ENCODE measurements at regions not wholly inside any gene's neighbourhood (a gene's known extent, or its start where the extent isn't known, plus 50 kb on each side); places are given as distances from the start of the nearest gene placed in this dataset.

GRCh38 chr11:11090495-11090894 lies 232.6 kb upstream of the ZBED5 start:
- H3K27ac ChIP-seq: no peak overlapping the region
- no peak overlapping the region for H2AFZ ChIP-seq
- no peaks in the 10 kb centered on the region for H4K20me1 ChIP-seq (ENCODE audit: insufficient read depth, poor library complexity, severe bottlenecking)
- no peaks in the 10 kb centered on the region for H3K9me3 ChIP-seq (ENCODE audit: low read depth)
- no peaks in the 10 kb centered on the region for H3K36me3 ChIP-seq (replicated peaks; ENCODE audit: insufficient read depth, low read depth)
- no peak overlapping the region for H3K4me3 ChIP-seq
- no peaks in the 10 kb centered on the region for H3K27me3 ChIP-seq
- H3K4me1 ChIP-seq (ENCODE audit: insufficient read depth): no peaks in the 10 kb centered on the region
- 83% methylated on average over 1 of the region's 1 CpG for WGBS (ENCODE audit: low lambda C conversion rate, missing lambda C conversion rate)
- no peak overlapping the region for H3K4me2 ChIP-seq
- H3K79me2 ChIP-seq: no peaks in the 10 kb centered on the region
- DNase-seq (ENCODE audit: low spot score): no peak
- no peaks in the 10 kb centered on the region for H3K9me2 ChIP-seq (replicated peaks; ENCODE audit: insufficient read depth)
- TF ChIP-seq EZH2 (IDR thresholded peaks at IDR 0.05; ENCODE audit: borderline replicate concordance) (no peak), CTCF (IDR thresholded peaks at IDR 0.05; ENCODE audit: poor library complexity) (no peak), EZH2phosphoT487 (IDR thresholded peaks at IDR 0.05; ENCODE audit: low read depth, severe bottlenecking, unreplicated experiment) (no peak)

- Histone ChIP-seq H4K20me1 (ENCODE audit: insufficient read depth, poor library complexity, severe bottlenecking) (no peaks in the 10 kb centered on the region), H3K27me3 (no peaks in the 10 kb centered on the region), H3K9me3 (ENCODE audit: low read depth) (no peaks in the 10 kb centered on the region), H3K4me2 (no peak overlapping the region), H3K36me3 (replicated peaks; ENCODE audit: insufficient read depth, low read depth) (no peaks in the 10 kb centered on the region), H2AFZ (no peak overlapping the region), H3K4me3 (no peak overlapping the region), H3K79me2 (no peaks in the 10 kb centered on the region), H3K4me1 (ENCODE audit: insufficient read depth) (no peaks in the 10 kb centered on the region), H3K27ac (no peak overlapping the region), H3K9me2 (replicated peaks; ENCODE audit: insufficient read depth) (no peaks in the 10 kb centered on the region)
- TF ChIP-seq CTCF (IDR thresholded peaks at IDR 0.05; ENCODE audit: poor library complexity) (no peak), EZH2 (IDR thresholded peaks at IDR 0.05; ENCODE audit: borderline replicate concordance) (no peak), EZH2phosphoT487 (IDR thresholded peaks at IDR 0.05; ENCODE audit: low read depth, severe bottlenecking, unreplicated experiment) (no peak)
- no peak for DNase-seq (ENCODE audit: low spot score)
- WGBS (ENCODE audit: low lambda C conversion rate, missing lambda C conversion rate): 95% methylated on average over 4 of the region's 4 CpGs
These were observed 232.0 kb upstream of the ZBED5 start for GRCh38 chr11:11089805-11090204.

- Histone ChIP-seq H3K27ac (no peak overlapping the region), H3K36me3 (replicated peaks; ENCODE audit: insufficient read depth, low read depth) (no peaks in the 10 kb centered on the region), H3K27me3 (no peaks in the 10 kb centered on the region), H2AFZ (no peak overlapping the region), H3K4me1 (ENCODE audit: insufficient read depth) (no peaks in the 10 kb centered on the region), H3K9me3 (ENCODE audit: low read depth) (no peaks in the 10 kb centered on the region), H3K4me3 (no peak overlapping the region), H3K4me2 (no peak overlapping the region), H3K9me2 (replicated peaks; ENCODE audit: insufficient read depth) (no peaks in the 10 kb centered on the region), H3K79me2 (no peaks in the 10 kb centered on the region), H4K20me1 (ENCODE audit: insufficient read depth, poor library complexity, severe bottlenecking) (no peaks in the 10 kb centered on the region)
- no peak for DNase-seq (ENCODE audit: low spot score)
- no peak for TF ChIP-seq EZH2phosphoT487 (IDR thresholded peaks at IDR 0.05; ENCODE audit: low read depth, severe bottlenecking, unreplicated experiment)
- no peak for TF ChIP-seq EZH2 (IDR thresholded peaks at IDR 0.05; ENCODE audit: borderline replicate concordance)
- TF ChIP-seq CTCF (IDR thresholded peaks at IDR 0.05; ENCODE audit: poor library complexity): no peak
- WGBS (ENCODE audit: low lambda C conversion rate, missing lambda C conversion rate): 98% methylated on average over 2 of the region's 2 CpGs
These were observed 229.1 kb upstream of the ZBED5 start for GRCh38 chr11:11086979-11087378.

- Histone ChIP-seq H3K4me1 (ENCODE audit: insufficient read depth) (no peaks in the 10 kb centered on the region), H3K36me3 (replicated peaks; ENCODE audit: insufficient read depth, low read depth) (no peaks in the 10 kb centered on the region), H2AFZ (no peak overlapping the region), H3K9me3 (ENCODE audit: low read depth) (no peaks in the 10 kb centered on the region), H4K20me1 (ENCODE audit: insufficient read depth, poor library complexity, severe bottlenecking) (no peaks in the 10 kb centered on the region), H3K9me2 (replicated peaks; ENCODE audit: insufficient read depth) (no peaks in the 10 kb centered on the region), H3K79me2 (no peaks in the 10 kb centered on the region), H3K4me2 (no peak overlapping the region), H3K27me3 (no peaks in the 10 kb centered on the region), H3K27ac (no peak overlapping the region), H3K4me3 (no peak overlapping the region)
- no peak for TF ChIP-seq EZH2phosphoT487 (IDR thresholded peaks at IDR 0.05; ENCODE audit: low read depth, severe bottlenecking, unreplicated experiment)
- TF ChIP-seq CTCF (IDR thresholded peaks at IDR 0.05; ENCODE audit: poor library complexity): no peak
- TF ChIP-seq EZH2 (IDR thresholded peaks at IDR 0.05; ENCODE audit: borderline replicate concordance): no peak
- DNase-seq (ENCODE audit: low spot score): no peak
These were observed 227.7 kb upstream of the ZBED5 start for GRCh38 chr11:11085580-11085979.

All from hepatocyte (in vitro differentiated cells).